B cell (primary cell): ENCODE measurements at regions not wholly inside any gene's neighbourhood (a gene's known extent, or its start where the extent isn't known, plus 50 kb on each side); places are given as distances from the start of the nearest gene placed in this dataset.

Source experiments
- ATAC-seq: fragments of 200-7000 bp; cut with Tn5 transposase; one replicate; pipeline ENCODE4 v1.10.0; 2021; ENCODE audit warnings: low read depth, mild to moderate bottlenecking, moderate number of reproducible peaks, moderate library complexity
- CTCF ChIA-PET: fragments of 350-600 bp; sonication (Branson Sonifier 250); formaldehyde crosslinking; loops from one replicate; lab custom pipeline; 2021; ENCODE audit warnings: antibody characterized with exemption, inconsistent platforms; lab: Charles Lee
- POLR2A ChIA-PET: fragments of 350-600 bp; sonication (Branson Sonifier 250); formaldehyde crosslinking; loops from one replicate; lab custom pipeline; 2021; ENCODE audit warnings: antibody characterized with exemption; lab: Charles Lee
- DNase-seq: peaks from one replicate; pipeline ENCODE4 v3.0.0; 2013
- H2AFZ ChIP-seq: 2 replicates; pipeline ENCODE4 v1.6.1; 2012; ENCODE audit warnings: mild to moderate bottlenecking, low read depth, low read length; ENCODE audit not compliant: insufficient read depth, poor library complexity, severe bottlenecking
- H3K27ac ChIP-seq, 2 donors: 1 replicate in 1 of 2; 2 replicates in 1 of 2; pipeline ENCODE4 v1.5.1; 2012 to 2013; ENCODE audit warnings: low read length in 2 of 2, mild to moderate bottlenecking in 2 of 2, moderate library complexity in 1 of 2
- H3K27me3 ChIP-seq, 4 experiments: fragments of 200-600 bp in 1 of 4; sonication (generic) in 1 of 4; replicated peaks in 1 of 4; 1 replicate in 2 of 4; 2 replicates in 2 of 4; pipeline versions ENCODE4 v1.6.1 to v1.7.0; 2013 to 2016; ENCODE audit warnings: low read length in 3 of 4, mild to moderate bottlenecking in 2 of 4, mixed read lengths in 1 of 4, moderate library complexity in 1 of 4; ENCODE audit not compliant: insufficient read depth in 4 of 4, control insufficient read depth in 3 of 4; ENCODE audit errors: control extremely low read depth in 1 of 4
- H3K36me3 ChIP-seq, 2 experiments: replicated peaks in 1 of 2; 1 replicate in 1 of 2; 2 replicates in 1 of 2; pipeline versions ENCODE4 v1.6.1 to v1.7.1; 2013; ENCODE audit warnings: low read length in 1 of 2; ENCODE audit not compliant: insufficient read depth in 2 of 2, control insufficient read depth in 1 of 2; ENCODE audit errors: control extremely low read depth in 1 of 2, extremely low read depth in 1 of 2
- H3K4me1 ChIP-seq, 2 donors: fragments of 200-600 bp in 1 of 2; sonication (generic) in 1 of 2; 1 replicate in 1 of 2; 2 replicates in 1 of 2; pipeline versions ENCODE4 v1.5.1 to v1.6.1; 2013 to 2017; ENCODE audit warnings: low read length in 2 of 2; ENCODE audit not compliant: control insufficient read depth in 2 of 2, insufficient read depth in 2 of 2
- H3K4me2 ChIP-seq: replicated peaks from 2 replicates; pipeline ENCODE3; 2012; ENCODE audit warnings: mild to moderate bottlenecking, low read depth, low read length; ENCODE audit not compliant: poor library complexity, severe bottlenecking
- H3K4me3 ChIP-seq, 5 experiments: fragments of 200-600 bp in 1 of 5; sonication (generic) in 1 of 5; 1 replicate in 3 of 5; 2 replicates in 2 of 5; pipeline versions ENCODE4 v1.5.1 to v1.7.0; 2011 to 2016; ENCODE audit warnings: low read length in 4 of 5, mild to moderate bottlenecking in 4 of 5, low read depth in 2 of 5, control low read depth in 1 of 5, moderate library complexity in 1 of 5; ENCODE audit not compliant: insufficient read depth in 1 of 5; ENCODE audit errors: control extremely low read depth in 1 of 5, extremely low read depth in 1 of 5
- H3K79me2 ChIP-seq: fragments of 200-600 bp; sonication (generic); one replicate; pipeline ENCODE4 v1.6.0; 2016; ENCODE audit warnings: low read length; ENCODE audit not compliant: control insufficient read depth, insufficient read depth
- H3K9ac ChIP-seq: fragments of 200-600 bp; sonication (generic); 2 replicates; pipeline ENCODE4 v1.6.1; 2017; ENCODE audit warnings: mild to moderate bottlenecking, low read length, moderate library complexity
- H3K9me3 ChIP-seq, 3 donors: one replicate each; pipeline versions ENCODE4 v1.6.1 to v1.7.1; 2013; ENCODE audit warnings: low read length in 2 of 3; ENCODE audit not compliant: control insufficient read depth in 2 of 3, insufficient read depth in 1 of 3; ENCODE audit errors: control extremely low read depth in 1 of 3
- H4K20me1 ChIP-seq: 2 replicates; pipeline ENCODE4 v1.6.0; 2012; ENCODE audit warnings: mild to moderate bottlenecking, low read length; ENCODE audit not compliant: insufficient read depth, control insufficient read depth, poor library complexity, severe bottlenecking
- H3K27ac Mint-ChIP-seq: one replicate; pipeline ENCODE4 v1.8.0; 2021; ENCODE audit warnings: mixed read lengths
- H3K27me3 Mint-ChIP-seq: one replicate; pipeline ENCODE4 v1.8.0; 2021; ENCODE audit warnings: mixed read lengths
- H3K4me1 Mint-ChIP-seq: one replicate; pipeline ENCODE4 v1.8.0; 2021; ENCODE audit warnings: mixed read lengths
- H3K4me3 Mint-ChIP-seq: one replicate; pipeline ENCODE4 v1.8.0; 2021; ENCODE audit warnings: mixed read lengths
- H3K9me3 Mint-ChIP-seq: one replicate; pipeline ENCODE4 v1.8.0; 2022; ENCODE audit warnings: mixed read lengths; ENCODE audit not compliant: insufficient read depth
- EZH2 ChIP-seq: IDR thresholded peaks from 2 replicates; pipeline ENCODE4 v1.6.1; 2012; ENCODE audit warnings: borderline replicate concordance, low read depth, mild to moderate bottlenecking, moderate library complexity, low read length; ENCODE audit not compliant: insufficient read depth, poor library complexity, severe bottlenecking
- WGBS: methylation state at CpG from one replicate; pipeline ENCODE4 v1.1.5; 2013; ENCODE audit warnings: missing lambda C conversion rate; ENCODE audit not compliant: insufficient coverage; 5-methylcytosine and 5-hydroxymethylcytosine counted together
- intact Hi-C: fragments of 100-400 bp; cut with micrococcal nuclease; formaldehyde crosslinking; loops from one replicate; pipeline ENCODE4 v1.10.0; 2022
- TF ChIP-seq, protein P1 (sequence below): fragments of 200-600 bp; IDR thresholded peaks from one replicate; pipeline ENCODE4 v1.8.0; 2022; ENCODE audit warnings: antibody characterized with exemption, mild to moderate bottlenecking

DNA sequence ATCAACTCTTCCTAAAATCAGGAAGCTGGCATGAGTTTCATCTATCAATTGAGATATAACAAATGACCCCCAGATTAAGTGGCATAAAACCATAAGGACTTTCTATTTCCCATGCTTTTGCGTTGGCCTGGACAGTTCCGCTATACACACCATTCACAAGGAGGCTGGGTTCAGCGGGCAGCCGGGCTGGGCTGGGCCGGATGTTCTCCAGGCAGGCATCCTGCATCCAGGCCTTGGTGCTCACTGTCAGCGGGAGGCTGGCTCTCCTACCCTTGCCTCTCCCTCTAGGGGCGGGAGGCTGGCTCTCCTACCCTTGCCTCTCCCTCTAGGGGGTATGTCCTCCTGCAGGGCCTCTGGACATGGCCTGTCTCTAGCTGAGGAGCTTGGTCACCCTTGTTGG lies 266.0 kb upstream of the ARRDC4 start:
- no peak overlapping the region for H3K9ac ChIP-seq
- no peak for DNase-seq
- no peak overlapping the region for H3K4me2 ChIP-seq
- H3K27me3 Mint-ChIP-seq, result no peaks in the 10 kb centered on the region
- no peaks in the 10 kb centered on the region for H3K36me3 ChIP-seq
- no peak for TF ChIP-seq EZH2
- TF ChIP-seq, protein P1, sequence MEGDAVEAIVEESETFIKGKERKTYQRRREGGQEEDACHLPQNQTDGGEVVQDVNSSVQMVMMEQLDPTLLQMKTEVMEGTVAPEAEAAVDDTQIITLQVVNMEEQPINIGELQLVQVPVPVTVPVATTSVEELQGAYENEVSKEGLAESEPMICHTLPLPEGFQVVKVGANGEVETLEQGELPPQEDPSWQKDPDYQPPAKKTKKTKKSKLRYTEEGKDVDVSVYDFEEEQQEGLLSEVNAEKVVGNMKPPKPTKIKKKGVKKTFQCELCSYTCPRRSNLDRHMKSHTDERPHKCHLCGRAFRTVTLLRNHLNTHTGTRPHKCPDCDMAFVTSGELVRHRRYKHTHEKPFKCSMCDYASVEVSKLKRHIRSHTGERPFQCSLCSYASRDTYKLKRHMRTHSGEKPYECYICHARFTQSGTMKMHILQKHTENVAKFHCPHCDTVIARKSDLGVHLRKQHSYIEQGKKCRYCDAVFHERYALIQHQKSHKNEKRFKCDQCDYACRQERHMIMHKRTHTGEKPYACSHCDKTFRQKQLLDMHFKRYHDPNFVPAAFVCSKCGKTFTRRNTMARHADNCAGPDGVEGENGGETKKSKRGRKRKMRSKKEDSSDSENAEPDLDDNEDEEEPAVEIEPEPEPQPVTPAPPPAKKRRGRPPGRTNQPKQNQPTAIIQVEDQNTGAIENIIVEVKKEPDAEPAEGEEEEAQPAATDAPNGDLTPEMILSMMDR, result no peak
- H3K4me3 ChIP-seq, result no peak overlapping the region
- peaks cover 5% of the 10 kb centered on the region for H3K9me3 Mint-ChIP-seq
- H3K27ac ChIP-seq, result no peak overlapping the region
- no peak overlapping the region for H2AFZ ChIP-seq
- no peak for ATAC-seq
- H4K20me1 ChIP-seq, result no peaks in the 10 kb centered on the region
- H3K27ac Mint-ChIP-seq, result no peak overlapping the region
- H3K27me3 ChIP-seq, result no peaks in the 10 kb centered on the region
- ChIA-PET POLR2A (no interaction called here), CTCF (no interaction called here)
- intact Hi-C loops, result no loop called here
- H3K4me1 ChIP-seq, result no peaks in the 10 kb centered on the region
- H3K9me3 ChIP-seq, result peaks cover 0 to 10% (median 0%) of the 10 kb centered on the region in 3 donors
- no peaks in the 10 kb centered on the region for H3K79me2 ChIP-seq
- H3K4me3 Mint-ChIP-seq, result no peak overlapping the region
- no peaks in the 10 kb centered on the region for H3K4me1 Mint-ChIP-seq
- 95% methylated on average over 5 of the region's 7 CpGs for WGBS

DNA sequence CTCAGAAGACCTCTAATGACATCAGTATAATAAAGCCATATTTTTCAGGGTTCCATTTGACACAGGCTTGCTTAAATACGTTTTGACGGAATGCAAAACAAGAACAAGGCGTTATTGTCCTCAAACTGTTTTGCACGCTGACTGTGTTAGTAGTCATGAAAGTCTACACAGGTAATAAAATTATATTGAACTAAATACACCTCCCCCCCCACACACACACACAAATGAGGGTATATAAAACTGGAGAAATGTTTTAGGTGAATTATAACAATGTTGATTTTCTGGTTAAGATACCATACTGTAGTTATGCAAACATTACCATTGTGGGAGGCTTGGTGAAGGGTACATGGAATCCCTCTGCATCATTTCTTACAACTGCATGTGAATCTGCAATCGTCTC lies 257.1 kb upstream of the ARRDC4 start:
- 80% methylated on average over 1 of the region's 5 CpGs for WGBS

More for the DNA sequence above, 257.1 kb upstream of the ARRDC4 start:
- Histone ChIP-seq H4K20me1 (no peaks in the 10 kb centered on the region), H3K4me1 (no peaks in the 10 kb centered on the region), H3K9ac (no peak overlapping the region), H3K4me3 (no peak overlapping the region), H3K4me2 (no peak overlapping the region), H3K27me3 (no peaks in the 10 kb centered on the region), H3K27ac (no peak overlapping the region), H3K79me2 (no peaks in the 10 kb centered on the region), H3K9me3 (peaks cover 0 to 5% (median 0%) of the 10 kb centered on the region in 3 donors), H3K36me3 (no peaks in the 10 kb centered on the region), H2AFZ (no peak overlapping the region)
- ChIA-PET POLR2A (no interaction called here), CTCF (no interaction called here)
- no peaks in the 10 kb centered on the region for H3K9me3 Mint-ChIP-seq
- H3K4me1 Mint-ChIP-seq, result no peaks in the 10 kb centered on the region
- no peak for TF ChIP-seq EZH2
- TF ChIP-seq, protein P1, result no peak
- intact Hi-C loops, result no loop called here
- no peak overlapping the region for H3K27ac Mint-ChIP-seq
- ATAC-seq (no peak), DNase-seq (no peak)
- H3K27me3 Mint-ChIP-seq, result no peaks in the 10 kb centered on the region
- no peak overlapping the region for H3K4me3 Mint-ChIP-seq
